Mesenchymal stem cell (in vitro differentiated cells and primary cell): ENCODE measurements at regions not wholly inside any gene's neighbourhood (a gene's known extent, or its start where the extent isn't known, plus 50 kb on each side); places are given as distances from the start of the nearest gene placed in this dataset.
A peak's percentile ranks its signal among the peaks of the same experiment; 100 is the strongest.

Source experiments
- DNase-seq: peaks from one replicate; pipeline ENCODE4 v3.0.0-alpha.2; 2013
- H2AFZ ChIP-seq: one replicate; pipeline ENCODE4 v1.6.1; 2013; ENCODE audit warnings: low read depth, mild to moderate bottlenecking, control low read depth, inconsistent platforms, low read length, moderate library complexity
- H2AK5ac ChIP-seq: 2 replicates; pipeline ENCODE4 v1.6.1; 2013; ENCODE audit warnings: low read length, moderate library complexity, mild to moderate bottlenecking, inconsistent platforms; ENCODE audit not compliant: severe bottlenecking
- H2BK120ac ChIP-seq: one replicate; pipeline ENCODE4 v1.6.1; 2013; ENCODE audit warnings: low read depth, mild to moderate bottlenecking, inconsistent platforms, low read length, moderate library complexity
- H2BK12ac ChIP-seq, 2 experiments: one replicate each; pipeline ENCODE4 v1.6.1; 2013; ENCODE audit warnings: inconsistent platforms in 2 of 2, low read length in 2 of 2, mild to moderate bottlenecking in 2 of 2, moderate library complexity in 2 of 2, control low read depth in 1 of 2
- H2BK15ac ChIP-seq: one replicate; pipeline ENCODE4 v1.6.1; 2013; ENCODE audit warnings: mild to moderate bottlenecking, low read depth, inconsistent platforms; ENCODE audit not compliant: poor library complexity, severe bottlenecking
- H2BK5ac ChIP-seq: 2 replicates; pipeline ENCODE4 v1.6.1; 2013; ENCODE audit warnings: low read depth, mild to moderate bottlenecking, low read length, control low read depth, inconsistent platforms; ENCODE audit not compliant: poor library complexity, severe bottlenecking
- H3K14ac ChIP-seq, 2 experiments: one replicate each; pipeline ENCODE4 v1.6.1; 2013; ENCODE audit warnings: inconsistent platforms in 2 of 2, low read length in 2 of 2, control low read depth in 1 of 2, mild to moderate bottlenecking in 1 of 2, moderate library complexity in 1 of 2
- H3K18ac ChIP-seq, 2 experiments: one replicate each; pipeline ENCODE4 v1.6.1; 2013; ENCODE audit warnings: inconsistent platforms in 2 of 2, low read length in 2 of 2, control low read depth in 1 of 2, low read depth in 1 of 2, mild to moderate bottlenecking in 1 of 2
- H3K23ac ChIP-seq, 2 experiments: one replicate each; pipeline ENCODE4 v1.6.1; 2013; ENCODE audit warnings: inconsistent platforms in 2 of 2, low read length in 2 of 2, mild to moderate bottlenecking in 2 of 2, moderate library complexity in 2 of 2, control low read depth in 1 of 2
- H3K27ac ChIP-seq: 2 replicates; pipeline ENCODE4 v1.5.1; 2013; ENCODE audit warnings: mild to moderate bottlenecking, moderate library complexity, low read length, control low read depth, inconsistent platforms; ENCODE audit not compliant: poor library complexity, severe bottlenecking
- H3K27me3 ChIP-seq, 2 experiments: 2 replicates each; pipeline versions ENCODE4 v1.6.1 to v1.7.0; 2013; ENCODE audit warnings: low read length in 2 of 2, mild to moderate bottlenecking in 2 of 2, moderate library complexity in 2 of 2, control low read depth in 1 of 2, inconsistent platforms in 1 of 2; ENCODE audit not compliant: control insufficient read depth in 1 of 2, insufficient read depth in 1 of 2
- H3K36me3 ChIP-seq, 2 experiments: 2 replicates each; pipeline versions ENCODE4 v1.6.1 to v1.7.0; 2013; ENCODE audit warnings: low read length in 2 of 2, control low read depth in 1 of 2, inconsistent platforms in 1 of 2, low read depth in 1 of 2, mild to moderate bottlenecking in 1 of 2; ENCODE audit not compliant: insufficient read depth in 2 of 2, control insufficient read depth in 1 of 2
- H3K4ac ChIP-seq, 2 experiments: one replicate each; pipeline ENCODE4 v1.6.1; 2013; ENCODE audit warnings: inconsistent platforms in 2 of 2, low read length in 2 of 2, mild to moderate bottlenecking in 2 of 2, moderate library complexity in 2 of 2, control low read depth in 1 of 2, low read depth in 1 of 2
- H3K4me1 ChIP-seq: 2 replicates; pipeline ENCODE4 v1.6.1; 2013; ENCODE audit warnings: low read depth, low read length, control low read depth; ENCODE audit not compliant: control insufficient read depth, insufficient read depth
- H3K4me2 ChIP-seq: 2 replicates; pipeline ENCODE4 v1.6.1; 2013; ENCODE audit warnings: low read length, mild to moderate bottlenecking, inconsistent platforms; ENCODE audit not compliant: poor library complexity, severe bottlenecking
- H3K4me3 ChIP-seq, 2 experiments: 2 replicates each; pipeline versions ENCODE4 v1.5.1 to v1.7.0; 2013; ENCODE audit warnings: low read length in 2 of 2, mild to moderate bottlenecking in 2 of 2, control low read depth in 1 of 2, low read depth in 1 of 2; ENCODE audit not compliant: insufficient read depth in 1 of 2
- H3K79me1 ChIP-seq: replicated peaks from 2 replicates; pipeline ENCODE4 v1.6.1; 2013; ENCODE audit warnings: mild to moderate bottlenecking, control low read depth, low read length, inconsistent platforms; ENCODE audit not compliant: poor library complexity, severe bottlenecking
- H3K9ac ChIP-seq: 2 replicates; pipeline ENCODE4 v1.7.0; 2013; ENCODE audit warnings: mild to moderate bottlenecking, low read length, moderate library complexity
- H3K9me3 ChIP-seq: 2 replicates; pipeline ENCODE4 v1.7.0; 2013; ENCODE audit warnings: mild to moderate bottlenecking, low read length; ENCODE audit not compliant: control insufficient read depth
- H4K8ac ChIP-seq: one replicate; pipeline ENCODE4 v1.6.1; 2013; ENCODE audit warnings: inconsistent platforms, mild to moderate bottlenecking, low read length, moderate library complexity
- H4K91ac ChIP-seq: one replicate; pipeline ENCODE4 v1.6.1; 2013; ENCODE audit warnings: mild to moderate bottlenecking, low read length, inconsistent platforms
- WGBS: methylation state at CpG from one replicate; pipeline ENCODE4 v1.1.7; 2013; ENCODE audit warnings: mixed read lengths; 5-methylcytosine and 5-hydroxymethylcytosine counted together

GRCh38 chr10:78634835-78635234 is 433.9 kb upstream of the ZMIZ1 start:
- Histone ChIP-seq H2BK12ac (no peak overlapping the region), H3K27me3 (peaks cover 0 to 7% of the 10 kb centered on the region in 2 experiments), H3K23ac (no peak overlapping the region), H3K36me3 (no peaks in the 10 kb centered on the region), H2BK15ac (no peak overlapping the region), H3K18ac (no peak overlapping the region), H3K9ac (no peak overlapping the region), H2AFZ (no peak overlapping the region), H3K4me3 (no peak overlapping the region), H4K8ac (no peak overlapping the region), H2BK120ac (no peak overlapping the region), H3K9me3 (no peaks in the 10 kb centered on the region), H2BK5ac (no peak overlapping the region), H3K14ac (no peak overlapping the region), H3K4me1 (peaks cover 21% of the 10 kb centered on the region), H2AK5ac (no peak overlapping the region), H3K27ac (peak overlapping the region; percentile 68), H3K79me1 (no peaks in the 10 kb centered on the region), H3K4ac (no peak overlapping the region), H4K91ac (no peak overlapping the region), H3K4me2 (no peak overlapping the region)
- peak; percentile 46 for DNase-seq
- 0% methylated on average over 1 of the region's 2 CpGs for WGBS

- no peak overlapping the region for H3K23ac ChIP-seq
- no peak overlapping the region for H2AFZ ChIP-seq
- H2AK5ac ChIP-seq: no peak overlapping the region
- H2BK5ac ChIP-seq: no peak overlapping the region
- no peak overlapping the region for H3K9ac ChIP-seq
- no peak overlapping the region for H3K4ac ChIP-seq
- no peak overlapping the region for H4K91ac ChIP-seq
- H3K4me1 ChIP-seq: peaks cover 7% of the 10 kb centered on the region
- H3K14ac ChIP-seq: no peak overlapping the region
- no peaks in the 10 kb centered on the region for H3K36me3 ChIP-seq
- no peaks in the 10 kb centered on the region for H3K79me1 ChIP-seq
- no peak overlapping the region for H2BK15ac ChIP-seq
- 94% methylated on average over 2 of the region's 2 CpGs for WGBS
- no peak overlapping the region for H2BK12ac ChIP-seq
- no peak for DNase-seq
- no peak overlapping the region for H2BK120ac ChIP-seq
- H3K27ac ChIP-seq: no peak overlapping the region
- no peak overlapping the region for H4K8ac ChIP-seq
- no peaks in the 10 kb centered on the region for H3K9me3 ChIP-seq
- H3K4me2 ChIP-seq: no peak overlapping the region
- no peak overlapping the region for H3K4me3 ChIP-seq
- H3K18ac ChIP-seq: no peak overlapping the region
- peaks cover 0 to 7% of the 10 kb centered on the region in 2 experiments for H3K27me3 ChIP-seq
These were observed 429.1 kb upstream of the ZMIZ1 start for GRCh38 chr10:78639629-78640028.

- Histone ChIP-seq H2AK5ac (no peak overlapping the region), H2AFZ (no peak overlapping the region), H3K27me3 (peaks cover 0 to under 1% of the 10 kb centered on the region in 2 experiments), H2BK120ac (no peak overlapping the region), H3K23ac (no peak overlapping the region), H2BK15ac (no peak overlapping the region), H3K79me1 (no peaks in the 10 kb centered on the region), H3K36me3 (no peaks in the 10 kb centered on the region), H3K4ac (no peak overlapping the region), H4K8ac (no peak overlapping the region), H3K9me3 (no peaks in the 10 kb centered on the region), H3K4me3 (no peak overlapping the region), H2BK12ac (no peak overlapping the region), H3K4me2 (no peak overlapping the region), H3K27ac (no peak overlapping the region), H2BK5ac (no peak overlapping the region), H3K14ac (no peak overlapping the region), H3K18ac (no peak overlapping the region), H3K4me1 (peaks cover 7% of the 10 kb centered on the region), H4K91ac (no peak overlapping the region), H3K9ac (no peak overlapping the region)
- no peak for DNase-seq
- WGBS: 84% methylated on average over 4 of the region's 4 CpGs
These were observed 427.8 kb upstream of the ZMIZ1 start for GRCh38 chr10:78640796-78641636.

- no peaks in the 10 kb centered on the region for H3K27me3 ChIP-seq
- DNase-seq: no peak
- no peak overlapping the region for H4K8ac ChIP-seq
- H3K9ac ChIP-seq: no peak overlapping the region
- no peaks in the 10 kb centered on the region for H3K9me3 ChIP-seq
- H3K4me2 ChIP-seq: no peak overlapping the region
- H3K4ac ChIP-seq: no peak overlapping the region
- no peak overlapping the region for H4K91ac ChIP-seq
- H3K23ac ChIP-seq: no peak overlapping the region
- H2BK15ac ChIP-seq: no peak overlapping the region
- no peak overlapping the region for H3K4me3 ChIP-seq
- no peaks in the 10 kb centered on the region for H3K36me3 ChIP-seq
- H3K14ac ChIP-seq: no peak overlapping the region
- no peak overlapping the region for H3K18ac ChIP-seq
- H3K79me1 ChIP-seq: no peaks in the 10 kb centered on the region
- H2BK120ac ChIP-seq: no peak overlapping the region
- peaks cover 7% of the 10 kb centered on the region for H3K4me1 ChIP-seq
- H2AFZ ChIP-seq: no peak overlapping the region
- H2BK12ac ChIP-seq: no peak overlapping the region
- WGBS: 83% methylated on average over 5 of the region's 5 CpGs
- H2AK5ac ChIP-seq: no peak overlapping the region
- H2BK5ac ChIP-seq: no peak overlapping the region
- no peak overlapping the region for H3K27ac ChIP-seq
These were observed 427.1 kb upstream of the ZMIZ1 start for GRCh38 chr10:78641693-78642092.
